H1 (cell line): ENCODE measurements at regions not wholly inside any gene's neighbourhood (a gene's known extent, or its start where the extent isn't known, plus 50 kb on each side); places are given as distances from the start of the nearest gene placed in this dataset.

Source experiments
- CTCF ChIA-PET: fragments of 300-600 bp; sonication (Branson Sonifier 250); formaldehyde crosslinking; loops from one replicate; lab custom pipeline; 2021; ENCODE audit not compliant: partially characterized antibody; lab: Charles Lee
- POLR2A ChIA-PET: fragments of 300-600 bp; sonication (Branson Sonifier 250); formaldehyde crosslinking; loops from one replicate; lab custom pipeline; 2021; ENCODE audit warnings: inconsistent platforms; ENCODE audit not compliant: partially characterized antibody; lab: Charles Lee
- DNase-seq, 2 experiments: peaks; one replicate each; pipeline versions ENCODE4 v3.0.0 to v3.0.0-alpha.2; 2010 to 2022; ENCODE audit warnings: low spot score in 2 of 2, low read depth in 1 of 2, mixed read lengths in 1 of 2
- FAIRE-seq: peaks from 2 replicates; lab custom pipeline; 2011; peaks lifted over from hg19 to GRCh38; lab: Jason Lieb, UNC
- H2AFZ ChIP-seq: 2 replicates; pipeline ENCODE4 v1.8.1; 2012; ENCODE audit warnings: low read length, inconsistent platforms
- H2AK5ac ChIP-seq: 2 replicates; pipeline ENCODE4 v1.6.1; 2013; ENCODE audit warnings: low read depth, low read length
- H2BK120ac ChIP-seq: replicated peaks from 2 replicates; pipeline ENCODE3; 2013; ENCODE audit warnings: low read depth, low read length, inconsistent platforms
- H2BK12ac ChIP-seq: 2 replicates; pipeline ENCODE4 v1.6.1; 2013; ENCODE audit warnings: low read depth, low read length
- H2BK15ac ChIP-seq: 2 replicates; pipeline ENCODE4 v1.6.1; 2013; ENCODE audit warnings: low read length
- H2BK20ac ChIP-seq: 2 replicates; pipeline ENCODE4 v1.6.1; 2013; ENCODE audit warnings: low read length
- H2BK5ac ChIP-seq: 2 replicates; pipeline ENCODE4 v1.6.1; 2013; ENCODE audit warnings: low read depth, low read length
- H3K14ac ChIP-seq: 2 replicates; pipeline ENCODE4 v1.6.1; 2013; ENCODE audit warnings: inconsistent platforms; ENCODE audit not compliant: insufficient read length
- H3K18ac ChIP-seq: 2 replicates; pipeline ENCODE4 v1.6.1; 2013; ENCODE audit warnings: low read length; ENCODE audit errors: extremely low read depth
- H3K23ac ChIP-seq: 2 replicates; pipeline ENCODE4 v1.6.1; 2013; ENCODE audit warnings: inconsistent platforms; ENCODE audit not compliant: insufficient read length
- H3K23me2 ChIP-seq: 2 replicates; pipeline ENCODE4 v1.6.1; 2013; ENCODE audit warnings: low read depth, low read length
- H3K27ac ChIP-seq: 2 replicates; pipeline ENCODE4 v1.6.1; 2011; ENCODE audit warnings: low read depth, low read length, inconsistent platforms
- H3K27me3 ChIP-seq, 4 experiments: replicated peaks in 1 of 4; 1 replicate in 1 of 4; 2 replicates in 3 of 4; pipeline versions ENCODE4 v1.6.1 to v1.8.1; 2011 to 2013; ENCODE audit warnings: low read length in 3 of 4, mild to moderate bottlenecking in 3 of 4, inconsistent platforms in 2 of 4, mixed read lengths in 2 of 4, moderate library complexity in 1 of 4; ENCODE audit not compliant: control insufficient read depth in 3 of 4, insufficient read depth in 3 of 4; ENCODE audit errors: extremely low read depth in 1 of 4
- H3K36me3 ChIP-seq, 4 experiments: 2 replicates each; pipeline versions ENCODE4 v1.6.1 to v1.8.1; 2011 to 2013; ENCODE audit warnings: mild to moderate bottlenecking in 4 of 4, low read length in 3 of 4, moderate library complexity in 2 of 4, control low read depth in 1 of 4, inconsistent platforms in 1 of 4; ENCODE audit not compliant: insufficient read depth in 4 of 4, control insufficient read depth in 2 of 4
- H3K4ac ChIP-seq: replicated peaks from 2 replicates; pipeline ENCODE3; 2013; ENCODE audit warnings: low read length, low read depth, mixed read lengths, inconsistent platforms; ENCODE audit not compliant: insufficient read length
- H3K4me1 ChIP-seq, 4 experiments: replicated peaks in 1 of 4; 1 replicate in 1 of 4; 2 replicates in 3 of 4; pipeline versions ENCODE4 v1.6.1 to v1.8.1; 2011 to 2013; ENCODE audit warnings: low read length in 3 of 4, inconsistent platforms in 2 of 4, mixed read lengths in 1 of 4; ENCODE audit not compliant: insufficient read depth in 4 of 4, control insufficient read depth in 3 of 4
- H3K4me2 ChIP-seq, 2 experiments: 2 replicates each; pipeline versions ENCODE4 v1.6.1 to v1.8.1; 2011 to 2013; ENCODE audit warnings: low read depth in 2 of 2, low read length in 2 of 2, control low read depth in 1 of 2, inconsistent platforms in 1 of 2, mild to moderate bottlenecking in 1 of 2; ENCODE audit not compliant: insufficient read depth in 1 of 2
- H3K4me3 ChIP-seq, 4 experiments: fragments of 200-600, 300-600 bp in 1 of 4; sonication (generic), shearing (Covaris generic), sonication (Bioruptor Twin) in 1 of 4; 2 replicates each; pipeline versions ENCODE4 v1.5.1 to v1.8.1; 2011 to 2016; ENCODE audit warnings: low read length in 4 of 4, low read depth in 3 of 4, control low read depth in 2 of 4, inconsistent platforms in 2 of 4, mild to moderate bottlenecking in 2 of 4, mixed read lengths in 1 of 4, moderate library complexity in 1 of 4; ENCODE audit not compliant: insufficient read depth in 2 of 4; ENCODE audit errors: extremely low read depth in 1 of 4
- H3K56ac ChIP-seq: replicated peaks from 2 replicates; pipeline ENCODE3; 2013; ENCODE audit warnings: low read depth, mild to moderate bottlenecking, mixed read lengths, low read length, inconsistent platforms; ENCODE audit not compliant: insufficient read length
- H3K79me1 ChIP-seq: 2 replicates; pipeline ENCODE4 v1.6.1; 2013; ENCODE audit warnings: low read depth, low read length, control low read depth
- H3K79me2 ChIP-seq, 2 experiments: 2 replicates each; pipeline versions ENCODE4 v1.6.1 to v1.8.1; 2012 to 2013; ENCODE audit warnings: low read length in 2 of 2, mild to moderate bottlenecking in 2 of 2, inconsistent platforms in 1 of 2; ENCODE audit not compliant: insufficient read depth in 2 of 2, control insufficient read depth in 1 of 2
- H3K9ac ChIP-seq, 4 experiments: replicated peaks in 1 of 4; 1 replicate in 1 of 4; 2 replicates in 3 of 4; pipeline versions ENCODE4 v1.6.1 to v1.8.1; 2011 to 2013; ENCODE audit warnings: low read depth in 3 of 4, low read length in 3 of 4, control low read depth in 2 of 4, mild to moderate bottlenecking in 2 of 4, moderate library complexity in 2 of 4, inconsistent platforms in 1 of 4; ENCODE audit errors: extremely low read depth in 1 of 4
- H3K9me3 ChIP-seq, 2 experiments: 2 replicates each; pipeline versions ENCODE4 v1.6.1 to v1.8.1; 2012 to 2013; ENCODE audit warnings: mild to moderate bottlenecking in 2 of 2, moderate library complexity in 2 of 2, control low read depth in 1 of 2, inconsistent platforms in 1 of 2, low read depth in 1 of 2, low read length in 1 of 2, mixed read lengths in 1 of 2; ENCODE audit not compliant: insufficient read depth in 2 of 2
- H4K20me1 ChIP-seq, 2 experiments: replicated peaks in 1 of 2; 2 replicates each; pipeline versions ENCODE3 to v1.8.1; 2011 to 2013; ENCODE audit warnings: inconsistent platforms in 2 of 2, low read length in 2 of 2, mild to moderate bottlenecking in 1 of 2; ENCODE audit not compliant: insufficient read depth in 2 of 2, control insufficient read depth in 1 of 2
- H4K5ac ChIP-seq: 2 replicates; pipeline ENCODE4 v1.6.1; 2013; ENCODE audit warnings: low read length, low read depth, mixed read lengths, inconsistent platforms; ENCODE audit not compliant: insufficient read length
- H4K8ac ChIP-seq: 2 replicates; pipeline ENCODE4 v1.8.0; 2013; ENCODE audit warnings: mild to moderate bottlenecking, moderate library complexity, low read length, inconsistent platforms; ENCODE audit not compliant: insufficient read depth; ENCODE audit errors: extremely low read depth
- H4K91ac ChIP-seq: replicated peaks from 2 replicates; pipeline ENCODE3; 2013; ENCODE audit warnings: low read length, mixed read lengths, inconsistent platforms; ENCODE audit not compliant: insufficient read length
- CHD2 ChIP-seq: IDR thresholded peaks from 2 replicates; pipeline ENCODE4 v1.6.1; 2012; ENCODE audit warnings: low read length, improper control_type of control experiment
- KDM1A ChIP-seq: fragments of 200-600, 300-600 bp; sonication (generic); IDR thresholded peaks from 2 replicates; pipeline ENCODE4 v1.7.1; 2016; ENCODE audit warnings: mild to moderate bottlenecking, low read length, borderline replicate concordance
- WGBS, 2 experiments: shearing (Covaris generic) in 1 of 2; methylation state at CpG; one replicate each; pipeline versions ENCODE4 v1.1.6 to v1.1.7; 2013 to 2015; ENCODE audit warnings: low lambda C conversion rate in 2 of 2, mixed read lengths in 2 of 2, inconsistent platforms in 1 of 2, low coverage in 1 of 2, missing lambda C conversion rate in 1 of 2; ENCODE audit not compliant: insufficient replicate concordance in 2 of 2, insufficient coverage in 1 of 2, insufficient read length in 1 of 2; ENCODE audit errors: extremely low coverage in 1 of 2, missing lambda C conversion rate in 1 of 2; 5-methylcytosine and 5-hydroxymethylcytosine counted together

- no peak for FAIRE-seq
- Histone ChIP-seq H2BK15ac (no peak overlapping the region), H3K79me1 (no peaks in the 10 kb centered on the region), H4K8ac (no peak overlapping the region), H2BK5ac (no peak overlapping the region), H4K91ac (no peak overlapping the region), H3K9ac (no peak overlapping the region), H3K36me3 (no peaks in the 10 kb centered on the region), H3K4ac (no peak overlapping the region), H3K79me2 (no peaks in the 10 kb centered on the region), H2BK20ac (no peak overlapping the region), H4K20me1 (no peaks in the 10 kb centered on the region), H3K4me1 (peaks cover 9 to 23% (median 16%) of the 10 kb centered on the region in 4 experiments; a peak in 6 of 7 replicates), H2BK12ac (no peak overlapping the region), H3K23ac (no peak overlapping the region), H2AK5ac (no peak overlapping the region), H3K23me2 (no peaks in the 10 kb centered on the region; the same call in 1 of the 2 replicates), H3K14ac (no peak overlapping the region), H3K27ac (no peak overlapping the region), H3K4me3 (no peak overlapping the region), H3K27me3 (no peaks in the 10 kb centered on the region), H4K5ac (no peak overlapping the region), H3K56ac (no peak overlapping the region), H2AFZ (no peak overlapping the region), H3K18ac (no peak overlapping the region), H2BK120ac (no peak overlapping the region)
- POLR2A ChIA-PET = no interaction called here
- 74% methylated on average over 7 of the region's 7 CpGs; no CpG with 5 or more reads in 1 of the 2 experiments for whole genome bisulfite sequencing, 2 experiments
- no peak for TF ChIP-seq CHD2
- peak; percentile 78; the same call in 1 of the 2 replicates for TF ChIP-seq KDM1A
- TF ChIP-seq, all 59 proteins: peak for 1
- Histone ChIP-seq H3K4me2 (no peak overlapping the region), H3K9me3 (no peaks in the 10 kb centered on the region; a peak in 1 of 4 replicates)
- no peak for DNase-seq
- CTCF ChIA-PET = no interaction called here
Observed at GRCh38 chr10:121335386-121335925, 262.8 kb downstream of the FGFR2 start.
